ENCODE measurements at regions not wholly inside any gene's neighbourhood (a gene's known extent, or its start where the extent isn't known, plus 50 kb on each side); places are given as distances from the start of the nearest gene placed in this dataset.
"Not testable (repeated sequence)": the region's sequence is repeated elsewhere in the genome, so short reads cannot be mapped to it uniquely, and the experiment has no call there.

- Histone ChIP-seq H3K9me3 (ENCODE audit: control insufficient read depth in 2 of 2, insufficient read depth in 1 of 2, low read depth in 1 of 2, low read length in 1 of 2) (no peaks in the 10 kb centered on the region), H3K4me3 (ENCODE audit: low read depth in 1 of 3, low read length in 3 of 3) (no peak overlapping the region), H3K36me3 (ENCODE audit: control insufficient read depth in 3 of 3, insufficient read depth in 2 of 3, low read depth in 1 of 3, low read length in 3 of 3) (no peaks in the 10 kb centered on the region), H3K27me3 (ENCODE audit: control insufficient read depth in 3 of 3, insufficient read depth in 3 of 3, low read length in 3 of 3) (no peaks in the 10 kb centered on the region), H3K4me1 (ENCODE audit: control insufficient read depth in 3 of 3, insufficient read depth in 2 of 3, low read depth in 1 of 3, low read length in 2 of 3) (peaks cover 0 to 16% (median 0%) of the 10 kb centered on the region in 3 donors), H3K27ac (ENCODE audit: low read depth in 1 of 3, low read length in 2 of 3) (peak overlapping the region in 1 of 3 donors; percentile 6)
- FAIRE-seq: no peak
- WGBS, 3 donors: 66 to 83% (median 82%) methylated on average over 4 of the region's 4 CpGs
- no peak for DNase-seq
Observed at GRCh38 chr5:57002959-57003485, 51.1 kb upstream of the MIER3 start.

- peak; percentile 52 to 68 for DNase-seq
- H3K4me3 ChIP-seq (ENCODE audit: low read depth in 1 of 3, low read length in 3 of 3); FAIRE-seq; H3K27me3 ChIP-seq (ENCODE audit: control insufficient read depth in 3 of 3, insufficient read depth in 3 of 3, low read length in 3 of 3); H3K9me3 ChIP-seq (ENCODE audit: control insufficient read depth in 2 of 2, insufficient read depth in 1 of 2, low read depth in 1 of 2, low read length in 1 of 2); H3K36me3 ChIP-seq (ENCODE audit: control insufficient read depth in 3 of 3, insufficient read depth in 2 of 3, low read depth in 1 of 3, low read length in 3 of 3): not testable (repeated sequence)
- Histone ChIP-seq H3K27ac (ENCODE audit: low read depth in 1 of 3, low read length in 2 of 3) (peak overlapping the region in 1 of 3 donors; percentile 6), H3K4me1 (ENCODE audit: control insufficient read depth in 3 of 3, insufficient read depth in 2 of 3, low read depth in 1 of 3, low read length in 2 of 3) (peaks cover 0 to 16% (median 0%) of the 10 kb centered on the region in 3 donors)
- 71 to 90% (median 81%) methylated on average over 5 of the region's 5 CpGs for WGBS, 3 donors
Observed at GRCh38 chr5:57003566-57003965, 51.6 kb upstream of the MIER3 start.

GRCh38 chr5:57004800-57005199 lies 52.9 kb upstream of the MIER3 start:
- no peaks in the 10 kb centered on the region for H3K36me3 ChIP-seq (ENCODE audit: control insufficient read depth in 3 of 3, insufficient read depth in 2 of 3, low read depth in 1 of 3, low read length in 3 of 3)
- H3K27ac ChIP-seq (ENCODE audit: low read depth in 1 of 3, low read length in 2 of 3): no peak overlapping the region
- no peaks in the 10 kb centered on the region for H3K9me3 ChIP-seq (ENCODE audit: control insufficient read depth in 2 of 2, insufficient read depth in 1 of 2, low read depth in 1 of 2, low read length in 1 of 2)
- H3K4me3 ChIP-seq (ENCODE audit: low read depth in 1 of 3, low read length in 3 of 3): no peak overlapping the region
- WGBS, 3 donors: 57 to 82% (median 80%) methylated on average over 5 of the region's 5 CpGs
- no peak for FAIRE-seq
- peak; percentile 76 to 79 for DNase-seq
- H3K27me3 ChIP-seq (ENCODE audit: control insufficient read depth in 3 of 3, insufficient read depth in 3 of 3, low read length in 3 of 3): no peaks in the 10 kb centered on the region
- H3K4me1 ChIP-seq (ENCODE audit: control insufficient read depth in 3 of 3, insufficient read depth in 2 of 3, low read depth in 1 of 3, low read length in 2 of 3): peaks cover 0 to 16% (median 0%) of the 10 kb centered on the region in 3 donors

GRCh38 chr5:57007344-57007743 lies 55.4 kb upstream of the MIER3 start:
- H3K27me3 ChIP-seq (ENCODE audit: control insufficient read depth in 3 of 3, insufficient read depth in 3 of 3, low read length in 3 of 3): no peaks in the 10 kb centered on the region
- no peaks in the 10 kb centered on the region for H3K36me3 ChIP-seq (ENCODE audit: control insufficient read depth in 3 of 3, insufficient read depth in 2 of 3, low read depth in 1 of 3, low read length in 3 of 3)
- peaks cover 0 to 16% (median 0%) of the 10 kb centered on the region in 3 donors for H3K4me1 ChIP-seq (ENCODE audit: control insufficient read depth in 3 of 3, insufficient read depth in 2 of 3, low read depth in 1 of 3, low read length in 2 of 3)
- DNase-seq (no peak), FAIRE-seq (no peak)
- H3K27ac ChIP-seq (ENCODE audit: low read depth in 1 of 3, low read length in 2 of 3): no peak overlapping the region
- H3K9me3 ChIP-seq (ENCODE audit: control insufficient read depth in 2 of 2, insufficient read depth in 1 of 2, low read depth in 1 of 2, low read length in 1 of 2): no peaks in the 10 kb centered on the region
- 77 to 92% (median 86%) methylated on average over 2 of the region's 2 CpGs for WGBS, 3 donors
- no peak overlapping the region for H3K4me3 ChIP-seq (ENCODE audit: low read depth in 1 of 3, low read length in 3 of 3)

GRCh38 chr5:57009811-57010210 lies 57.9 kb upstream of the MIER3 start:
- H3K36me3 ChIP-seq (ENCODE audit: control insufficient read depth in 3 of 3, insufficient read depth in 2 of 3, low read depth in 1 of 3, low read length in 3 of 3): no peaks in the 10 kb centered on the region
- no peaks in the 10 kb centered on the region for H3K27me3 ChIP-seq (ENCODE audit: control insufficient read depth in 3 of 3, insufficient read depth in 3 of 3, low read length in 3 of 3)
- H3K4me1 ChIP-seq (ENCODE audit: control insufficient read depth in 3 of 3, insufficient read depth in 2 of 3, low read depth in 1 of 3, low read length in 2 of 3): peaks cover 0 to 4% (median 0%) of the 10 kb centered on the region in 3 donors
- no peak overlapping the region for H3K4me3 ChIP-seq (ENCODE audit: low read depth in 1 of 3, low read length in 3 of 3)
- no peaks in the 10 kb centered on the region for H3K9me3 ChIP-seq (ENCODE audit: control insufficient read depth in 2 of 2, insufficient read depth in 1 of 2, low read depth in 1 of 2, low read length in 1 of 2)
- no peak for FAIRE-seq
- no peak overlapping the region for H3K27ac ChIP-seq (ENCODE audit: low read depth in 1 of 3, low read length in 2 of 3)
- DNase-seq: no peak
- 88 to 94% (median 90%) methylated on average over 7 of the region's 7 CpGs for WGBS, 3 donors

GRCh38 chr5:57010786-57011185 lies 58.9 kb upstream of the MIER3 start:
- Histone ChIP-seq H3K4me3 (ENCODE audit: low read depth in 1 of 3, low read length in 3 of 3) (no peak overlapping the region), H3K27me3 (ENCODE audit: control insufficient read depth in 3 of 3, insufficient read depth in 3 of 3, low read length in 3 of 3) (no peaks in the 10 kb centered on the region), H3K36me3 (ENCODE audit: control insufficient read depth in 3 of 3, insufficient read depth in 2 of 3, low read depth in 1 of 3, low read length in 3 of 3) (no peaks in the 10 kb centered on the region), H3K4me1 (ENCODE audit: control insufficient read depth in 3 of 3, insufficient read depth in 2 of 3, low read depth in 1 of 3, low read length in 2 of 3) (no peaks in the 10 kb centered on the region), H3K27ac (ENCODE audit: low read depth in 1 of 3, low read length in 2 of 3) (no peak overlapping the region), H3K9me3 (ENCODE audit: control insufficient read depth in 2 of 2, insufficient read depth in 1 of 2, low read depth in 1 of 2, low read length in 1 of 2) (no peaks in the 10 kb centered on the region)
- FAIRE-seq (no peak), DNase-seq (no peak)
- WGBS, 3 donors: 90 to 97% (median 95%) methylated on average over 4 of the region's 4 CpGs

GRCh38 chr5:57012511-57012910 lies 60.6 kb upstream of the MIER3 start:
- Histone ChIP-seq H3K27me3 (ENCODE audit: control insufficient read depth in 3 of 3, insufficient read depth in 3 of 3, low read length in 3 of 3) (no peaks in the 10 kb centered on the region), H3K27ac (ENCODE audit: low read depth in 1 of 3, low read length in 2 of 3) (no peak overlapping the region), H3K4me3 (ENCODE audit: low read depth in 1 of 3, low read length in 3 of 3) (no peak overlapping the region), H3K9me3 (ENCODE audit: control insufficient read depth in 2 of 2, insufficient read depth in 1 of 2, low read depth in 1 of 2, low read length in 1 of 2) (no peaks in the 10 kb centered on the region), H3K4me1 (ENCODE audit: control insufficient read depth in 3 of 3, insufficient read depth in 2 of 3, low read depth in 1 of 3, low read length in 2 of 3) (no peaks in the 10 kb centered on the region), H3K36me3 (ENCODE audit: control insufficient read depth in 3 of 3, insufficient read depth in 2 of 3, low read depth in 1 of 3, low read length in 3 of 3) (no peaks in the 10 kb centered on the region)
- FAIRE-seq: no peak
- WGBS, 3 donors: 69 to 78% (median 77%) methylated on average over 2 of the region's 2 CpGs
- no peak for DNase-seq

GRCh38 chr5:57025961-57026360 lies 74.0 kb upstream of the MIER3 start:
- Histone ChIP-seq H3K27ac (ENCODE audit: low read depth in 1 of 3, low read length in 2 of 3) (no peak overlapping the region), H3K4me1 (ENCODE audit: control insufficient read depth in 3 of 3, insufficient read depth in 2 of 3, low read depth in 1 of 3, low read length in 2 of 3) (no peaks in the 10 kb centered on the region), H3K27me3 (ENCODE audit: control insufficient read depth in 3 of 3, insufficient read depth in 3 of 3, low read length in 3 of 3) (no peaks in the 10 kb centered on the region), H3K9me3 (ENCODE audit: control insufficient read depth in 2 of 2, insufficient read depth in 1 of 2, low read depth in 1 of 2, low read length in 1 of 2) (peaks cover 0 to 2% of the 10 kb centered on the region in 2 donors), H3K4me3 (ENCODE audit: low read depth in 1 of 3, low read length in 3 of 3) (no peak overlapping the region), H3K36me3 (ENCODE audit: control insufficient read depth in 3 of 3, insufficient read depth in 2 of 3, low read depth in 1 of 3, low read length in 3 of 3) (no peaks in the 10 kb centered on the region)
- FAIRE-seq (no peak), DNase-seq (no peak)
- 76 to 93% (median 85%) methylated on average over 3 of the region's 3 CpGs for WGBS, 3 donors

GRCh38 chr5:57028161-57028560 lies 76.2 kb upstream of the MIER3 start:
- WGBS, 3 donors: 82 to 98% (median 94%) methylated on average over 2 of the region's 2 CpGs
- Histone ChIP-seq H3K4me3 (ENCODE audit: low read depth in 1 of 3, low read length in 3 of 3) (no peak overlapping the region), H3K9me3 (ENCODE audit: control insufficient read depth in 2 of 2, insufficient read depth in 1 of 2, low read depth in 1 of 2, low read length in 1 of 2) (peaks cover 0 to 2% of the 10 kb centered on the region in 2 donors), H3K27ac (ENCODE audit: low read depth in 1 of 3, low read length in 2 of 3) (no peak overlapping the region), H3K27me3 (ENCODE audit: control insufficient read depth in 3 of 3, insufficient read depth in 3 of 3, low read length in 3 of 3) (no peaks in the 10 kb centered on the region), H3K36me3 (ENCODE audit: control insufficient read depth in 3 of 3, insufficient read depth in 2 of 3, low read depth in 1 of 3, low read length in 3 of 3) (no peaks in the 10 kb centered on the region), H3K4me1 (ENCODE audit: control insufficient read depth in 3 of 3, insufficient read depth in 2 of 3, low read depth in 1 of 3, low read length in 2 of 3) (peaks cover 0 to 19% (median 0%) of the 10 kb centered on the region in 3 donors)
- no peak for FAIRE-seq
- DNase-seq: no peak
